CD14-positive monocyte (primary cell): ENCODE measurements at regions not wholly inside any gene's neighbourhood (a gene's known extent, or its start where the extent isn't known, plus 50 kb on each side); places are given as distances from the start of the nearest gene placed in this dataset.

Experiments used
- DNase-seq, 3 donors: peaks; one replicate each; pipeline ENCODE4 v3.0.0-alpha.2; 2011 to 2022
- H2AFZ ChIP-seq: 2 replicates; pipeline ENCODE4 v1.6.0; 2012; ENCODE audit warnings: mild to moderate bottlenecking, low read depth, low read length, inconsistent platforms; ENCODE audit not compliant: insufficient read depth, poor library complexity, severe bottlenecking
- H3K27ac ChIP-seq, 2 donors: 1 replicate in 1 of 2; 2 replicates in 1 of 2; pipeline ENCODE4 v1.5.1; 2012 to 2013; ENCODE audit warnings: low read length in 2 of 2, control low read depth in 1 of 2, inconsistent platforms in 1 of 2, low read depth in 1 of 2, mild to moderate bottlenecking in 1 of 2
- H3K27me3 ChIP-seq, 2 donors: one replicate each; pipeline versions ENCODE4 v1.6.0 to v1.6.1; 2011 to 2013; ENCODE audit warnings: low read length in 2 of 2; ENCODE audit not compliant: control insufficient read depth in 2 of 2, insufficient read depth in 2 of 2
- H3K36me3 ChIP-seq, 2 donors: replicated peaks in 1 of 2; 1 replicate in 1 of 2; 2 replicates in 1 of 2; pipeline versions ENCODE4 v1.5.1 to v1.6.1; 2012 to 2013; ENCODE audit warnings: low read length in 2 of 2, control low read depth in 1 of 2, inconsistent platforms in 1 of 2, mild to moderate bottlenecking in 1 of 2; ENCODE audit not compliant: insufficient read depth in 2 of 2, control insufficient read depth in 1 of 2
- H3K4me1 ChIP-seq, 2 donors: 1 replicate in 1 of 2; 2 replicates in 1 of 2; pipeline versions ENCODE4 v1.5.1 to v1.6.1; 2012 to 2013; ENCODE audit warnings: low read length in 2 of 2, control low read depth in 1 of 2, inconsistent platforms in 1 of 2, mild to moderate bottlenecking in 1 of 2, moderate library complexity in 1 of 2; ENCODE audit not compliant: insufficient read depth in 2 of 2, control insufficient read depth in 1 of 2
- H3K4me2 ChIP-seq: replicated peaks from 2 replicates; pipeline ENCODE3; 2012; ENCODE audit warnings: low read length, moderate library complexity, mild to moderate bottlenecking; ENCODE audit not compliant: poor library complexity, severe bottlenecking; ENCODE audit errors: extremely low read depth
- H3K4me3 ChIP-seq, 3 experiments: fragments of 200-600 bp in 1 of 3; sonication (generic) in 1 of 3; replicated peaks in 1 of 3; 1 replicate in 2 of 3; 2 replicates in 1 of 3; pipeline ENCODE4 v1.5.1; 2011 to 2013; ENCODE audit warnings: low read length in 3 of 3, mild to moderate bottlenecking in 3 of 3, control low read depth in 2 of 3, low read depth in 2 of 3, inconsistent platforms in 1 of 3, moderate library complexity in 1 of 3
- H3K79me2 ChIP-seq: 2 replicates; pipeline ENCODE4 v1.6.0; 2012; ENCODE audit warnings: mild to moderate bottlenecking, control low read depth, inconsistent platforms, low read length, moderate library complexity; ENCODE audit not compliant: insufficient read depth
- H3K9ac ChIP-seq: 2 replicates; pipeline ENCODE4 v1.6.0; 2017; ENCODE audit warnings: low read length, mild to moderate bottlenecking; ENCODE audit not compliant: insufficient read depth, poor library complexity, severe bottlenecking
- H3K9me3 ChIP-seq, 2 donors: replicated peaks in 1 of 2; 1 replicate in 1 of 2; 2 replicates in 1 of 2; pipeline versions ENCODE4 v1.5.1 to v1.6.1; 2012 to 2013; ENCODE audit warnings: low read length in 2 of 2, control low read depth in 1 of 2; ENCODE audit not compliant: control insufficient read depth in 1 of 2, insufficient read depth in 1 of 2
- H4K20me1 ChIP-seq: 2 replicates; pipeline ENCODE4 v1.6.0; 2012; ENCODE audit warnings: mild to moderate bottlenecking, low read length, control low read depth, moderate library complexity; ENCODE audit not compliant: insufficient read depth
- H3K27ac Mint-ChIP-seq, 7 donors: one replicate each; pipeline ENCODE4 v1.8.0; 2020; ENCODE audit warnings: mild to moderate bottlenecking in 7 of 7, mixed read lengths in 7 of 7, moderate library complexity in 6 of 7, inconsistent platforms in 2 of 7
- H3K27me3 Mint-ChIP-seq, 3 donors: one replicate each; pipeline ENCODE4 v1.8.0; 2021 to 2022; ENCODE audit warnings: low read depth in 3 of 3, mild to moderate bottlenecking in 3 of 3, mixed read lengths in 3 of 3, moderate library complexity in 3 of 3, inconsistent platforms in 1 of 3
- H3K36me3 Mint-ChIP-seq, 2 donors: one replicate each; pipeline ENCODE4 v1.8.0; 2020; ENCODE audit warnings: mixed read lengths in 2 of 2, inconsistent platforms in 1 of 2, mild to moderate bottlenecking in 1 of 2
- H3K4me1 Mint-ChIP-seq: one replicate; pipeline ENCODE4 v1.8.0; 2020; ENCODE audit warnings: mild to moderate bottlenecking, mixed read lengths
- H3K4me3 Mint-ChIP-seq, 2 donors: one replicate each; pipeline ENCODE4 v1.8.0; 2020; ENCODE audit warnings: mild to moderate bottlenecking in 2 of 2, mixed read lengths in 2 of 2, moderate library complexity in 1 of 2
- H3K9me3 Mint-ChIP-seq, 7 donors: one replicate each; pipeline ENCODE4 v1.8.0; 2020 to 2022; ENCODE audit warnings: mixed read lengths in 7 of 7, mild to moderate bottlenecking in 6 of 7, moderate library complexity in 6 of 7, inconsistent platforms in 2 of 7
- WGBS: methylation state at CpG from one replicate; pipeline ENCODE4 v1.1.5; 2013; ENCODE audit warnings: missing lambda C conversion rate; ENCODE audit not compliant: insufficient coverage; 5-methylcytosine and 5-hydroxymethylcytosine counted together
- intact Hi-C, 2 donors: fragments of 100-400 bp; cut with micrococcal nuclease; formaldehyde crosslinking; loops; one replicate each; pipeline versions ENCODE4 v1.15.0 to v1.15.1; 2023
- TF ChIP-seq, protein P1 (sequence below): fragments of 200-600 bp; IDR thresholded peaks from one replicate; pipeline ENCODE4 v1.8.0; 2022; ENCODE audit warnings: antibody characterized with exemption, mild to moderate bottlenecking

DNA sequence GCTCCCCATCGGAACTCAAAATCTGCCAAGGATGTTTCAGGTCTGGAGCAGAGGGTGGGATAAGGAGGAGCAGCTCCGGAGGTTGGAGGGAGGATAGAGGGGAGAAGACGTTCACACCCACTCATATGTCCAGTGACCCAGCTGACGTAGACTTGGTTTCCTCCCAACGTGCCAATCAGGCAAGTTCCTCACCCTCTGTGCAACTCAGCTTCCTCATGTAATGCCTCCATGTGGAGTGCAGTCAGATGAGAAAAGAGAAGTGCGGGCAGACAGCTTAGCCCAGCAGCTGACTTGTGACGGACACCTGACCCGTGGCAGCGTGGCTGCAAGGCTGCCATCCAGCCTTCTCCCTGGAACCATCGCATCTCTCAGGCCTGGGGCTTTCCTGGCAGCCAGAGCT lies 86.8 kb downstream of the NPTX2 start:
- Mint-ChIP-seq H3K4me1 (no peaks in the 10 kb centered on the region), H3K36me3 (no peaks in the 10 kb centered on the region), H3K27me3 (peaks cover 3 to 12% (median 10%) of the 10 kb centered on the region in 3 donors), H3K27ac (no peak overlapping the region), H3K9me3 (peaks cover 0 to 11% (median 0%) of the 10 kb centered on the region in 7 donors), H3K4me3 (no peak overlapping the region)
- DNase-seq: no peak
- TF ChIP-seq, protein P1, sequence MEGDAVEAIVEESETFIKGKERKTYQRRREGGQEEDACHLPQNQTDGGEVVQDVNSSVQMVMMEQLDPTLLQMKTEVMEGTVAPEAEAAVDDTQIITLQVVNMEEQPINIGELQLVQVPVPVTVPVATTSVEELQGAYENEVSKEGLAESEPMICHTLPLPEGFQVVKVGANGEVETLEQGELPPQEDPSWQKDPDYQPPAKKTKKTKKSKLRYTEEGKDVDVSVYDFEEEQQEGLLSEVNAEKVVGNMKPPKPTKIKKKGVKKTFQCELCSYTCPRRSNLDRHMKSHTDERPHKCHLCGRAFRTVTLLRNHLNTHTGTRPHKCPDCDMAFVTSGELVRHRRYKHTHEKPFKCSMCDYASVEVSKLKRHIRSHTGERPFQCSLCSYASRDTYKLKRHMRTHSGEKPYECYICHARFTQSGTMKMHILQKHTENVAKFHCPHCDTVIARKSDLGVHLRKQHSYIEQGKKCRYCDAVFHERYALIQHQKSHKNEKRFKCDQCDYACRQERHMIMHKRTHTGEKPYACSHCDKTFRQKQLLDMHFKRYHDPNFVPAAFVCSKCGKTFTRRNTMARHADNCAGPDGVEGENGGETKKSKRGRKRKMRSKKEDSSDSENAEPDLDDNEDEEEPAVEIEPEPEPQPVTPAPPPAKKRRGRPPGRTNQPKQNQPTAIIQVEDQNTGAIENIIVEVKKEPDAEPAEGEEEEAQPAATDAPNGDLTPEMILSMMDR: no peak
- H2AFZ ChIP-seq: no peak overlapping the region
- no peak overlapping the region for H3K9ac ChIP-seq
- H3K27me3 ChIP-seq: no peaks in the 10 kb centered on the region
- no peak overlapping the region for H3K27ac ChIP-seq
- no peak overlapping the region for H3K4me2 ChIP-seq
- intact Hi-C loops: no loop called here
- H3K79me2 ChIP-seq: no peaks in the 10 kb centered on the region
- no peak overlapping the region for H3K4me3 ChIP-seq
- H3K36me3 ChIP-seq: no peaks in the 10 kb centered on the region
- 21% methylated on average over 5 of the region's 10 CpGs for WGBS
- no peaks in the 10 kb centered on the region for H4K20me1 ChIP-seq
- H3K4me1 ChIP-seq: no peaks in the 10 kb centered on the region
- no peaks in the 10 kb centered on the region for H3K9me3 ChIP-seq

DNA sequence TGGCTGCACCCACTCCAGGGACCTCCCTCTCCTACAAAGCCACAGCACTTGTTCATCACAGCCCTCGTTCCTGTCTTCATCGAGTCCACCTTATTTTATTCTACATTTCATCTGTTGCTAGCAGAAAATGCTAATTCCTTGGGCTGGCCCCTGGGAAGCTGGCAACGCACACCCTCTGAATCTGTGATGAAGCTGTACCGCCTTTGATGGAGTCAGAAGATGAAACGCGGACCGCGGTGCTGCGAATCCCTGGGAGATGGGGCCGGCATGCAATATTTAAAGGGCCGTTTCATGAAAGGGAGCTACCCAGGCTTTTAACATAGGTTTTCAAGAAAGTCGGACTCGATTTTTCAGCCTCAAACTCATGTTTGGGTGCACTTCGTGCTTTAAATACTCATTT lies 88.5 kb downstream of the NPTX2 start:
- no peaks in the 10 kb centered on the region for H3K79me2 ChIP-seq
- intact Hi-C loops: no loop called here
- H3K4me2 ChIP-seq: no peak overlapping the region
- Mint-ChIP-seq H3K4me3 (peak overlapping the region in 1 of 2 donors; percentile 23), H3K27ac (no peak overlapping the region), H3K36me3 (no peaks in the 10 kb centered on the region), H3K27me3 (peaks cover 3 to 14% (median 9%) of the 10 kb centered on the region in 3 donors), H3K4me1 (no peaks in the 10 kb centered on the region), H3K9me3 (peaks cover 0 to 11% (median 0%) of the 10 kb centered on the region in 7 donors)
- H3K9me3 ChIP-seq: no peaks in the 10 kb centered on the region
- DNase-seq: no peak
- TF ChIP-seq, protein P1: no peak
- no peaks in the 10 kb centered on the region for H3K36me3 ChIP-seq
- no peaks in the 10 kb centered on the region for H3K27me3 ChIP-seq
- no peaks in the 10 kb centered on the region for H4K20me1 ChIP-seq
- H3K4me1 ChIP-seq: no peaks in the 10 kb centered on the region
- H3K4me3 ChIP-seq: no peak overlapping the region
- no peak overlapping the region for H3K9ac ChIP-seq
- H3K27ac ChIP-seq: no peak overlapping the region
- no peak overlapping the region for H2AFZ ChIP-seq
- WGBS: 56% methylated on average over 13 of the region's 14 CpGs
